Central memory CD8-positive, alpha-beta T cell (primary cell): ENCODE measurements at regions not wholly inside any gene's neighbourhood (a gene's known extent, or its start where the extent isn't known, plus 50 kb on each side); places are given as distances from the start of the nearest gene placed in this dataset.

Source experiments
- ATAC-seq: fragments of 150-1000 bp; cut with Tn5 transposase; replicated peaks from 2 replicates; pipeline ENCODE4 v1.10.0; 2022; ENCODE audit warnings: mild to moderate bottlenecking, moderate FRiP score, moderate number of reproducible peaks; ENCODE audit not compliant: poor library complexity, severe bottlenecking; ENCODE audit errors: extremely low read depth
- DNase-seq, 2 donors: peaks; one replicate each; pipeline ENCODE4 v3.0.0; 2021; ENCODE audit warnings: low spot score in 2 of 2
- H3K27ac Mint-ChIP-seq: one replicate; pipeline ENCODE4 v1.8.0; 2022; ENCODE audit warnings: low read depth, mild to moderate bottlenecking, moderate library complexity, mixed read lengths
- H3K27me3 Mint-ChIP-seq: one replicate; pipeline ENCODE4 v1.8.0; 2022; ENCODE audit warnings: mixed read lengths
- H3K36me3 Mint-ChIP-seq: one replicate; pipeline ENCODE4 v1.8.0; 2022; ENCODE audit warnings: mild to moderate bottlenecking, moderate library complexity, mixed read lengths; ENCODE audit not compliant: insufficient read depth
- H3K4me1 Mint-ChIP-seq: one replicate; pipeline ENCODE4 v1.8.0; 2022; ENCODE audit warnings: mixed read lengths
- H3K4me3 Mint-ChIP-seq: one replicate; pipeline ENCODE4 v1.8.0; 2022; ENCODE audit warnings: mild to moderate bottlenecking, moderate library complexity, mixed read lengths
- H3K9me3 Mint-ChIP-seq: one replicate; pipeline ENCODE4 v1.8.0; 2022; ENCODE audit warnings: mixed read lengths

DNA sequence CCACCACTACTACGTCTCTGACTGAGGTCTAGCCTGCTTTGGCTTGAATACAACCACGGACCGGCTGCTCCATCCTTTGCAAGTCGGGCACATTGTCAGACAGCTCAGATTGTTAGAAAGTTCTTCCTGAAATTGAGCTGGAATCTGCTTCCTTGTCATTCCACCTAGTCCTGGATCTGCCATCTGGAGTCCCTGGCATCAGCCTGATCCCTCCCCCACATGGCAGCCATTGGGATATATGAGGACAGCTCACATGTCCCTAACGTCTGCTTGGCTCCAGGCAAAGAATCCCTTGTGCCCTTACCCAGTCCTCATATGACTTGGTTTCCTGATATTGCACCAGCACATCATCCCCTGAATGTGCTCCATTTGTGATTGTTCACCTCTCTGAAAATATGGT is 56.3 kb upstream of the SYT6 start:
- Mint-ChIP-seq H3K27ac (no peak overlapping the region), H3K36me3 (no peaks in the 10 kb centered on the region), H3K4me3 (no peak overlapping the region), H3K9me3 (no peaks in the 10 kb centered on the region), H3K4me1 (peaks cover 26% of the 10 kb centered on the region), H3K27me3 (peaks cover 52% of the 10 kb centered on the region)
- ATAC-seq (no peak), DNase-seq (no peak)

GRCh38 chr1:114208714-114209113 is 55.0 kb upstream of the SYT6 start:
- Mint-ChIP-seq H3K27ac (no peak overlapping the region), H3K27me3 (peaks cover 65% of the 10 kb centered on the region), H3K4me1 (peaks cover 26% of the 10 kb centered on the region), H3K36me3 (no peaks in the 10 kb centered on the region), H3K4me3 (no peak overlapping the region), H3K9me3 (no peaks in the 10 kb centered on the region)
- DNase-seq, result no peak
- no peak for ATAC-seq

GRCh38 chr1:114208106-114208505 is 54.4 kb upstream of the SYT6 start:
- peaks cover 26% of the 10 kb centered on the region for H3K4me1 Mint-ChIP-seq
- no peaks in the 10 kb centered on the region for H3K9me3 Mint-ChIP-seq
- no peaks in the 10 kb centered on the region for H3K36me3 Mint-ChIP-seq
- peaks cover 71% of the 10 kb centered on the region for H3K27me3 Mint-ChIP-seq
- H3K4me3 Mint-ChIP-seq, result no peak overlapping the region
- DNase-seq (no peak), ATAC-seq (no peak)
- H3K27ac Mint-ChIP-seq, result no peak overlapping the region

GRCh38 chr1:114207635-114208034 is 54.0 kb upstream of the SYT6 start:
- ATAC-seq (peak; percentile 67), DNase-seq (no peak)
- no peak overlapping the region for H3K4me3 Mint-ChIP-seq
- no peaks in the 10 kb centered on the region for H3K9me3 Mint-ChIP-seq
- H3K4me1 Mint-ChIP-seq, result peaks cover 26% of the 10 kb centered on the region
- peaks cover 74% of the 10 kb centered on the region for H3K27me3 Mint-ChIP-seq
- H3K27ac Mint-ChIP-seq, result no peak overlapping the region
- H3K36me3 Mint-ChIP-seq, result no peaks in the 10 kb centered on the region

- Mint-ChIP-seq H3K4me3 (no peak overlapping the region), H3K27ac (no peak overlapping the region), H3K27me3 (peaks cover 84% of the 10 kb centered on the region), H3K9me3 (no peaks in the 10 kb centered on the region), H3K4me1 (peaks cover 26% of the 10 kb centered on the region), H3K36me3 (peaks cover 3% of the 10 kb centered on the region)
- ATAC-seq (no peak), DNase-seq (no peak)
Measured at GRCh38 chr1:114206392-114206791, 52.7 kb upstream of the SYT6 start.

DNA sequence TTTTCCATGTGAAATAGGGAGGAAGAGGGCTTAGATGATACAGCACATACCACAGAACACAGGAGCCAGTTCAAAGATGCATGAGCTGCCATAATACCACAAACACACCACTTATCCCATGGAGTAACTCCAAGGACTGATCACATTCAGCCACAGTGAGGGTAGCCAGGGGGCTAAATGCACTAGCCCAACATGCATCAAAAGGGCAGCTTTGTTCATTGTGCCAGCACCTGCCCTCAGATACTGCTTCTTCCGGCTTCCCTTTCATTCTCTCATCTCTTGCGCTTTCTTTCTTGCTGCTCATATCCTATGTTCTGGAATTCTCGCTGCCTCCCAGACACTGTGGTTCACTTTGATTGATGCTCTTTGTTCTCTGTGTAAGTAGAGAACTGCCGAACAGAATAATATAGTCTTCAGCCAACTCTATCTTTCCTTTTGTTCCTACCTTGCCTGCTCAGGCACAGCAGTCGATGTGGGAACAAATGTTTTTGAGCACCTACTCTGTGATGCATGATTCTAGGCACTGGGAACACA is 50.0 kb upstream of the SYT6 start:
- Mint-ChIP-seq H3K4me3 (no peak overlapping the region), H3K36me3 (peaks cover 3% of the 10 kb centered on the region), H3K4me1 (peaks cover 31% of the 10 kb centered on the region), H3K9me3 (no peaks in the 10 kb centered on the region), H3K27me3 (peaks cover 79% of the 10 kb centered on the region), H3K27ac (no peak overlapping the region)
- no peak for ATAC-seq
- DNase-seq, result no peak
